ENCODE measurements at regions not wholly inside any gene's neighbourhood (a gene's known extent, or its start where the extent isn't known, plus 50 kb on each side); places are given as distances from the start of the nearest gene placed in this dataset.
A peak's percentile ranks its signal among the peaks of the same experiment; 100 is the strongest.

DNA sequence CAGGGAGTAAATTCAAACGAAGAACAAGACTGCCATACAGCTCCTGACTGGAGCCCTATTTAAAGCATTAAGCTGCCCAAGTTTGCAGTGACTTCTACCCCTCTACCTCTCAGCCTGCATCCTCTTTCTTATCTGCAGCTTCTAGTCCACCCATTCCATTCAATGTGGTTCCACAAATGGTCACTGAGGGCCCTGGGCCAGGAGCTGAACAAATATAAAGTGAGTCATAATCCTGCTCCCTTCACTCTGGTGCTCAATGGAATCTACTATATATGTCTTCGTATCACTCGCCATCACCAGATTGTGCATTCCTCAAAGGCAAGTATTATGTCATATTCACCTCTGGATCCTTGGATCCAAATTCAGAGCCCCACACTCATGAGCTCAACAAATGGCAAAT, 398.7 kb downstream of the BRINP2 start:
- Histone ChIP-seq H4K20me1 (ENCODE audit: insufficient read depth) (no peaks in the 10 kb centered on the region), H3K4me1 (ENCODE audit: low read depth, poor library complexity, severe bottlenecking) (no peaks in the 10 kb centered on the region), H3K27ac (no peak overlapping the region), H3K4me3 (IDR thresholded peaks at IDR 0.05; ENCODE audit: insufficient read depth, low read depth, low read length) (no peak overlapping the region), H2AFZ (ENCODE audit: low read depth) (no peak overlapping the region), H3K79me2 (ENCODE audit: insufficient read depth, low read depth) (no peaks in the 10 kb centered on the region), H3K36me3 (ENCODE audit: insufficient read depth) (no peaks in the 10 kb centered on the region), H3K4me2 (no peak overlapping the region), H3K27me3 (ENCODE audit: insufficient read depth, low read depth) (no peaks in the 10 kb centered on the region), H3K9ac (no peak overlapping the region)
- TF ChIP-seq, protein P1, sequence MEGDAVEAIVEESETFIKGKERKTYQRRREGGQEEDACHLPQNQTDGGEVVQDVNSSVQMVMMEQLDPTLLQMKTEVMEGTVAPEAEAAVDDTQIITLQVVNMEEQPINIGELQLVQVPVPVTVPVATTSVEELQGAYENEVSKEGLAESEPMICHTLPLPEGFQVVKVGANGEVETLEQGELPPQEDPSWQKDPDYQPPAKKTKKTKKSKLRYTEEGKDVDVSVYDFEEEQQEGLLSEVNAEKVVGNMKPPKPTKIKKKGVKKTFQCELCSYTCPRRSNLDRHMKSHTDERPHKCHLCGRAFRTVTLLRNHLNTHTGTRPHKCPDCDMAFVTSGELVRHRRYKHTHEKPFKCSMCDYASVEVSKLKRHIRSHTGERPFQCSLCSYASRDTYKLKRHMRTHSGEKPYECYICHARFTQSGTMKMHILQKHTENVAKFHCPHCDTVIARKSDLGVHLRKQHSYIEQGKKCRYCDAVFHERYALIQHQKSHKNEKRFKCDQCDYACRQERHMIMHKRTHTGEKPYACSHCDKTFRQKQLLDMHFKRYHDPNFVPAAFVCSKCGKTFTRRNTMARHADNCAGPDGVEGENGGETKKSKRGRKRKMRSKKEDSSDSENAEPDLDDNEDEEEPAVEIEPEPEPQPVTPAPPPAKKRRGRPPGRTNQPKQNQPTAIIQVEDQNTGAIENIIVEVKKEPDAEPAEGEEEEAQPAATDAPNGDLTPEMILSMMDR (conservative IDR thresholded peaks at IDR 0.05; ENCODE audit: low read depth, low read length), result no peak

DNA sequence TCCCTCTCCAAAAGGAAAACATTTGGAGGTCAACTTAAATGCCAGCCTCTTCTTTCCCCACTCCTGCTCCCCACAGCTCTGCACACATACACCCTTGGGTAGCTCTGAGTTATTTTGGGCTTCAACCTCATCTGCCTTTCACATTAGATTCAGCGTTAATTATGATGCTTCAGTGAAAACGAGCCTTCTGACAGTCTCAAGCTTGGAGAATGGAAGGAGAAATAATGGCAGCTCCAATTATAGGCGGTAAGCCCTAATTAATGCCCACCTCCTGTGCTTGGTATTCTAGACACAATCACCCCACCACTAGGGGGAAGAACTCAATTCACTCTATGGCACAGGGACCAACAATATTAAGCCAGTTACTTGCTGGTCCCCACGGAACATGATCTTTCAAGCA, 397.9 kb downstream of the BRINP2 start:
- Histone ChIP-seq H3K36me3 (ENCODE audit: insufficient read depth) (no peaks in the 10 kb centered on the region), H4K20me1 (ENCODE audit: insufficient read depth) (no peaks in the 10 kb centered on the region), H3K27ac (no peak overlapping the region), H3K9ac (no peak overlapping the region), H3K4me3 (IDR thresholded peaks at IDR 0.05; ENCODE audit: insufficient read depth, low read depth, low read length) (no peak overlapping the region), H3K4me2 (no peak overlapping the region), H3K27me3 (ENCODE audit: insufficient read depth, low read depth) (no peaks in the 10 kb centered on the region), H3K4me1 (ENCODE audit: low read depth, poor library complexity, severe bottlenecking) (no peaks in the 10 kb centered on the region), H3K79me2 (ENCODE audit: insufficient read depth, low read depth) (no peaks in the 10 kb centered on the region), H2AFZ (ENCODE audit: low read depth) (no peak overlapping the region)
- TF ChIP-seq, protein P1 (conservative IDR thresholded peaks at IDR 0.05; ENCODE audit: low read depth, low read length), result 0 out of 2 replicates have a peak, but pooled peaks have one; percentile 17

DNA sequence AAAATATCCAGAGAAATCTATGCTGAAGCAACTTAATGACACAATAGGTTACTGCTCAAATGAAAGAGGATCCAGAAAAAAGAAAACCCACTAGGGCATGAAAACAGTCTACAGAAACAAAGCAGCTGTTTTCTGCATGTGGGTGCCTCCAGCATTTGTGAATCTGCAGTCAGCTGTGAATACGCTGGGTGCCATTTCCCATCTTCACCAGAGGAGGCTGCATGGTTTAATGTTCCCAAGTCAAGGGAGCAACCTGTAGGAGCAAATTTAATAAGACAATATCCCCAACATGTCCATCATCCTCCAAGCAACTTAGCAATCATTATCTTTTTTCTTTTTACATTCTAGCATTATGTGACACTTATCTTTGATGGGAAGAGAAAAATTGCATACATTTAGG, 396.6 kb downstream of the BRINP2 start:
- no peaks in the 10 kb centered on the region for H3K36me3 ChIP-seq (ENCODE audit: insufficient read depth)
- H4K20me1 ChIP-seq (ENCODE audit: insufficient read depth), result no peaks in the 10 kb centered on the region
- H3K27me3 ChIP-seq (ENCODE audit: insufficient read depth, low read depth), result no peaks in the 10 kb centered on the region
- no peak overlapping the region for H3K4me2 ChIP-seq
- H3K4me3 ChIP-seq (IDR thresholded peaks at IDR 0.05; ENCODE audit: insufficient read depth, low read depth, low read length), result no peak overlapping the region
- H2AFZ ChIP-seq (ENCODE audit: low read depth), result no peak overlapping the region
- TF ChIP-seq, protein P1 (conservative IDR thresholded peaks at IDR 0.05; ENCODE audit: low read depth, low read length), result 0 out of 2 replicates have a peak, but pooled peaks have one; percentile 26
- H3K9ac ChIP-seq, result no peak overlapping the region
- no peak overlapping the region for H3K27ac ChIP-seq
- H3K4me1 ChIP-seq (ENCODE audit: low read depth, poor library complexity, severe bottlenecking), result no peaks in the 10 kb centered on the region
- H3K79me2 ChIP-seq (ENCODE audit: insufficient read depth, low read depth), result no peaks in the 10 kb centered on the region

DNA sequence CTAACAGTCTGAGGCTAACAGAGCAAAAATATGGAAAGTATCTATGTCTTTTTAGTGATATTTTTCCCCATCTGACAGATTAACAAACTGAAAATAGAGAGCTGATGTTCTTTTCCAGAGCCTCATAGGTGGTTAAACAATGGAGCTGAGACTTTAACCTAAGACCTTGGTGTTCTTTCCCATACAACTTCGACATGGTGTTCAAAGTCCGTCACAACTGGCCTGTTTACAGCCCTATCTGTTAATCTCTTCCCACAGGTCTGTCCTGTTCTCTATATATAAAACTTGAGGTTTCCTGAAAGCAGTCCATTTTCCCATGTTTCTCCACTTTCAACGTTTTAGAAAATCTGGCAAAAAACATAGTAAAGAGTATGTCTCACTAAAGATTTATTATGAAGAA, 395.7 kb downstream of the BRINP2 start:
- H3K27ac ChIP-seq, result no peak overlapping the region

More for the DNA sequence above, 395.7 kb downstream of the BRINP2 start:
- Histone ChIP-seq H3K27me3 (ENCODE audit: insufficient read depth, low read depth) (no peaks in the 10 kb centered on the region), H2AFZ (ENCODE audit: low read depth) (no peak overlapping the region), H4K20me1 (ENCODE audit: insufficient read depth) (no peaks in the 10 kb centered on the region), H3K4me2 (no peak overlapping the region), H3K79me2 (ENCODE audit: insufficient read depth, low read depth) (no peaks in the 10 kb centered on the region), H3K36me3 (ENCODE audit: insufficient read depth) (no peaks in the 10 kb centered on the region), H3K4me3 (IDR thresholded peaks at IDR 0.05; ENCODE audit: insufficient read depth, low read depth, low read length) (no peak overlapping the region), H3K4me1 (ENCODE audit: low read depth, poor library complexity, severe bottlenecking) (no peaks in the 10 kb centered on the region), H3K9ac (no peak overlapping the region)
- TF ChIP-seq, protein P1 (conservative IDR thresholded peaks at IDR 0.05; ENCODE audit: low read depth, low read length), result no peak
